ENCODE measurements at regions not wholly inside any gene's neighbourhood (a gene's known extent, or its start where the extent isn't known, plus 50 kb on each side); places are given as distances from the start of the nearest gene placed in this dataset.
A peak's percentile ranks its signal among the peaks of the same experiment; 100 is the strongest.

- TF ChIP-seq, protein P1, sequence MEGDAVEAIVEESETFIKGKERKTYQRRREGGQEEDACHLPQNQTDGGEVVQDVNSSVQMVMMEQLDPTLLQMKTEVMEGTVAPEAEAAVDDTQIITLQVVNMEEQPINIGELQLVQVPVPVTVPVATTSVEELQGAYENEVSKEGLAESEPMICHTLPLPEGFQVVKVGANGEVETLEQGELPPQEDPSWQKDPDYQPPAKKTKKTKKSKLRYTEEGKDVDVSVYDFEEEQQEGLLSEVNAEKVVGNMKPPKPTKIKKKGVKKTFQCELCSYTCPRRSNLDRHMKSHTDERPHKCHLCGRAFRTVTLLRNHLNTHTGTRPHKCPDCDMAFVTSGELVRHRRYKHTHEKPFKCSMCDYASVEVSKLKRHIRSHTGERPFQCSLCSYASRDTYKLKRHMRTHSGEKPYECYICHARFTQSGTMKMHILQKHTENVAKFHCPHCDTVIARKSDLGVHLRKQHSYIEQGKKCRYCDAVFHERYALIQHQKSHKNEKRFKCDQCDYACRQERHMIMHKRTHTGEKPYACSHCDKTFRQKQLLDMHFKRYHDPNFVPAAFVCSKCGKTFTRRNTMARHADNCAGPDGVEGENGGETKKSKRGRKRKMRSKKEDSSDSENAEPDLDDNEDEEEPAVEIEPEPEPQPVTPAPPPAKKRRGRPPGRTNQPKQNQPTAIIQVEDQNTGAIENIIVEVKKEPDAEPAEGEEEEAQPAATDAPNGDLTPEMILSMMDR (IDR thresholded peaks at IDR 0.05; ENCODE audit: low read depth, low read length, poor library complexity, severe bottlenecking) = peak; percentile 67
- no peak for TF ChIP-seq EZH2phosphoT487 (IDR thresholded peaks at IDR 0.05; ENCODE audit: borderline replicate concordance, low read length)
Measured at GRCh38 chr21:18041012-18041411, 203.6 kb upstream of the CHODL start.

Measured in DOHH2 (cell line).